Brain microvascular endothelial cell (primary cell): ENCODE measurements at regions not wholly inside any gene's neighbourhood (a gene's known extent, or its start where the extent isn't known, plus 50 kb on each side); places are given as distances from the start of the nearest gene placed in this dataset.

Experiments used
- DNase-seq: peaks from one replicate; pipeline ENCODE4 v3.0.0-alpha.2; 2020
- H3K27ac ChIP-seq: fragments of 250-450 bp; sonication (Bioruptor Pico); 2 replicates; pipeline ENCODE4 v1.5.1; 2020; ENCODE audit warnings: mild to moderate bottlenecking, moderate library complexity
- H3K27me3 ChIP-seq: fragments of 250-450 bp; sonication (Bioruptor Pico); replicated peaks from 2 replicates; pipeline ENCODE4 v1.5.1; 2020; ENCODE audit warnings: mild to moderate bottlenecking
- H3K36me3 ChIP-seq: fragments of 250-450 bp; sonication (Bioruptor Pico); replicated peaks from 2 replicates; pipeline ENCODE4 v1.5.1; 2020; ENCODE audit warnings: mild to moderate bottlenecking
- H3K4me3 ChIP-seq: 2 replicates; pipeline ENCODE4 v1.5.1; 2011; ENCODE audit warnings: low read depth, mild to moderate bottlenecking, control low read depth, low read length, moderate library complexity
- CTCF ChIP-seq: IDR thresholded peaks from 2 replicates; pipeline ENCODE4 v1.5.1; 2011; ENCODE audit warnings: low read depth, mild to moderate bottlenecking, moderate library complexity, low read length, control low read depth, inconsistent platforms; ENCODE audit errors: missing control alignments
- in situ Hi-C: cut with HindIII; loops from 2 replicates; pipeline ENCODE4 v1.10.0; 2017; ENCODE audit warnings: low sequenced_read_pairs, low pct_ligation_motif_present

GRCh38 chr3:152969557-152970300, 134.8 kb downstream of the P2RY1 start:
- TF ChIP-seq CTCF: no peak
- DNase-seq: peak; percentile 4
- H3K36me3 ChIP-seq: no peaks in the 10 kb centered on the region
- H3K4me3 ChIP-seq: no peak overlapping the region
- in situ Hi-C loops: no loop called here
- no peak overlapping the region for H3K27ac ChIP-seq
- H3K27me3 ChIP-seq: no peaks in the 10 kb centered on the region

GRCh38 chr3:152970851-152971250, 135.9 kb downstream of the P2RY1 start:
- TF ChIP-seq CTCF: no peak
- in situ Hi-C loops: no loop called here
- no peak for DNase-seq
- Histone ChIP-seq H3K36me3 (no peaks in the 10 kb centered on the region), H3K27ac (no peak overlapping the region), H3K4me3 (no peak overlapping the region), H3K27me3 (no peaks in the 10 kb centered on the region)

GRCh38 chr3:152971880-152972279, 136.9 kb downstream of the P2RY1 start:
- Histone ChIP-seq H3K27me3 (no peaks in the 10 kb centered on the region), H3K27ac (no peak overlapping the region), H3K36me3 (no peaks in the 10 kb centered on the region), H3K4me3 (no peak overlapping the region)
- DNase-seq: no peak
- TF ChIP-seq CTCF: no peak
- in situ Hi-C loops: no loop called here

DNA sequence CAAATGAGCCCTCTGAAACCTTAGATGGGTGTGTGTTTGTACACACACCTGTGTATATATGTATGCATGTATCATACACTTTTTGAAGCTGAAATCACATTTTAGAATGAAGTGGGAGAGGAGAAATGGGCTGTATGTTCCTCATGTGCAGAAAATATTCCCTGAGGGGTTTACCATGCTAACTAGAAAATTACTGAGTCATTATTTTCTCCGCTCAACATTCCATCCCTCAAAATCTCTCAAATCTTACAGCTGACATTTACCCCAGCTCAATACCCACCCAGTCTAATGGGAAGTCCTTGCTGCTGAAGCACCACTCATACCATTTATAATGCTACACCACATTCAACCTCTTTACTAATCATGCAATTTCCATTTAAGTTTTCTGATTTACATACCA, 138.6 kb downstream of the P2RY1 start:
- H3K27ac ChIP-seq: no peak overlapping the region
- no peak for DNase-seq
- no peaks in the 10 kb centered on the region for H3K27me3 ChIP-seq
- no peaks in the 10 kb centered on the region for H3K36me3 ChIP-seq
- TF ChIP-seq CTCF: no peak
- in situ Hi-C loops: no loop called here
- no peak overlapping the region for H3K4me3 ChIP-seq

DNA sequence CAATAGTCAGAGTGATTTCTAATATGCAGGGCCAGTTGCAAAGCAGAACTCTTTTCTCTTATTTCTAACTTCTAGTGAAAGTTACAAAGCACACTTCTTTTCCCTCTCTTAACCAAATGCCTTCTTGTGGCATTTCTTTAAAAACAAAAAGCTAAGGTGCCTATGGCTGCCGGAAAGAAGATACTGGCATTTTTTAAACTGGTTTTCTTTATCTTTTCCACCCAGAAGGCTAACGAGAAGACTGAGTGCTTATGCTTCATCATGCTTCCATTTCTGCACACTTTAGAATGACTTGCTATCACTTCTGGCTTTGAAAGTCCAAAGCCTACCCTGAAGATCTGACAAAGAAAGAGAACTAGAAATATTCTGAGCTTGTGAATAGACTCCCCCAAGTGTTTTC, 141.3 kb downstream of the P2RY1 start:
- DNase-seq: no peak
- H3K27me3 ChIP-seq: no peaks in the 10 kb centered on the region
- no peak overlapping the region for H3K4me3 ChIP-seq
- no peak for TF ChIP-seq CTCF
- no peak overlapping the region for H3K27ac ChIP-seq
- in situ Hi-C loops: no loop called here
- H3K36me3 ChIP-seq: no peaks in the 10 kb centered on the region

GRCh38 chr3:152977366-152977765, 142.4 kb downstream of the P2RY1 start:
- in situ Hi-C loops: no loop called here
- no peak for TF ChIP-seq CTCF
- Histone ChIP-seq H3K36me3 (no peaks in the 10 kb centered on the region), H3K27ac (no peak overlapping the region), H3K27me3 (no peaks in the 10 kb centered on the region), H3K4me3 (no peak overlapping the region)
- DNase-seq: no peak
